Neural cell (in vitro differentiated cells): ENCODE measurements at regions not wholly inside any gene's neighbourhood (a gene's known extent, or its start where the extent isn't known, plus 50 kb on each side); places are given as distances from the start of the nearest gene placed in this dataset.

Experiments
- H2AFZ ChIP-seq: fragments of 200-600, 300-800 bp; sonication (generic), shearing (Covaris generic); 2 replicates; pipeline ENCODE4 v1.6.0; 2014; ENCODE audit warnings: low read depth, mild to moderate bottlenecking, antibody characterized with exemption, low read length, moderate library complexity
- H3F3A ChIP-seq: fragments of 200-600 bp; shearing (Covaris generic); 2 replicates; pipeline ENCODE4 v1.6.1; 2016; ENCODE audit warnings: mild to moderate bottlenecking, moderate library complexity, mixed read lengths, antibody characterized with exemption, low read length; ENCODE audit not compliant: insufficient read depth, poor library complexity, severe bottlenecking
- H3K27ac ChIP-seq: fragments of 200-600, 300-800 bp; sonication (generic), shearing (Covaris generic); 2 replicates; pipeline ENCODE4 v1.5.1; 2014; ENCODE audit warnings: mild to moderate bottlenecking, low read length, moderate library complexity
- H3K27me3 ChIP-seq: fragments of 300-800, 200-600 bp; sonication (generic), shearing (Covaris generic); 2 replicates; pipeline ENCODE4 v1.6.0; 2014; ENCODE audit warnings: mild to moderate bottlenecking, low read depth, low read length, moderate library complexity; ENCODE audit not compliant: insufficient read depth
- H3K36me3 ChIP-seq: fragments of 300-800, 200-600 bp; sonication (generic), shearing (Covaris generic); 2 replicates; pipeline ENCODE4 v1.5.1; 2014; ENCODE audit warnings: mild to moderate bottlenecking, antibody characterized with exemption, low read length, moderate library complexity; ENCODE audit not compliant: insufficient read depth
- H3K4me2 ChIP-seq: fragments of 300-800, 200-600 bp; sonication (generic), shearing (Covaris generic); 2 replicates; pipeline ENCODE4 v1.6.0; 2014; ENCODE audit warnings: mild to moderate bottlenecking, low read length
- H3K4me3 ChIP-seq: fragments of 300-800, 200-600 bp; sonication (generic), shearing (Covaris generic); 2 replicates; pipeline ENCODE4 v1.5.1; 2014; ENCODE audit warnings: mild to moderate bottlenecking, low read length, moderate library complexity
- H3K79me2 ChIP-seq: fragments of 200-600 bp; shearing (Covaris generic); replicated peaks from 2 replicates; pipeline ENCODE4 v1.6.0; 2014; ENCODE audit warnings: mild to moderate bottlenecking, low read length, moderate library complexity; ENCODE audit not compliant: insufficient read depth
- H3K9ac ChIP-seq: fragments of 300-800, 200-600 bp; sonication (generic), shearing (Covaris generic); 2 replicates; pipeline ENCODE4 v1.6.1; 2016; ENCODE audit warnings: mild to moderate bottlenecking, low read length, mixed read lengths
- H3K9me2 ChIP-seq: fragments of 200-600 bp; shearing (Covaris generic); 2 replicates; pipeline ENCODE4 v1.6.1; 2016; ENCODE audit warnings: mild to moderate bottlenecking, low read length, mixed read lengths; ENCODE audit not compliant: insufficient read depth
- H3K9me3 ChIP-seq: fragments of 200-600, 300-800 bp; sonication (generic), shearing (Covaris generic); 2 replicates; pipeline ENCODE4 v1.6.1; 2016; ENCODE audit warnings: mild to moderate bottlenecking, mixed run types, low read length, moderate library complexity, mixed read lengths
- H4K20me1 ChIP-seq: fragments of 200-600 bp; shearing (Covaris generic); 2 replicates; pipeline ENCODE4 v1.6.1; 2016; ENCODE audit warnings: mild to moderate bottlenecking, mixed run types; ENCODE audit not compliant: insufficient read depth
- EP300 ChIP-seq: fragments of 450-650 bp; conservative IDR thresholded peaks from 2 replicates; pipeline ENCODE4 v1.6.1; 2014; ENCODE audit warnings: antibody characterized with exemption, mild to moderate bottlenecking, moderate library complexity; ENCODE audit not compliant: poor library complexity, severe bottlenecking
- EZH2 ChIP-seq: fragments of 200-600, 300-800 bp; shearing (Covaris generic), sonication (generic); IDR thresholded peaks from 2 replicates; pipeline ENCODE4 v1.6.1; 2014; ENCODE audit warnings: antibody characterized with exemption, low read length, borderline replicate concordance, mild to moderate bottlenecking; ENCODE audit not compliant: insufficient read depth, poor library complexity, severe bottlenecking
- MXI1 ChIP-seq: fragments of 450-650 bp; conservative IDR thresholded peaks from 2 replicates; pipeline ENCODE4 v1.6.1; 2014; ENCODE audit warnings: antibody characterized with exemption, mild to moderate bottlenecking; ENCODE audit not compliant: poor library complexity, severe bottlenecking
- POLR2AphosphoS5 ChIP-seq: IDR thresholded peaks from 2 replicates; pipeline ENCODE4 v1.6.1; 2012
- RAD21 ChIP-seq: fragments of 450-650 bp; conservative IDR thresholded peaks from 2 replicates; pipeline ENCODE4 v1.6.1; 2014; ENCODE audit warnings: antibody characterized with exemption, mild to moderate bottlenecking, moderate library complexity
- SMC3 ChIP-seq: fragments of 450-650 bp; conservative IDR thresholded peaks from 2 replicates; pipeline ENCODE4 v1.6.1; 2014; ENCODE audit warnings: antibody characterized with exemption, mild to moderate bottlenecking, moderate library complexity; ENCODE audit not compliant: poor library complexity
- TAF1 ChIP-seq: IDR thresholded peaks from 2 replicates; pipeline ENCODE4 v1.6.1; 2012; ENCODE audit warnings: low read depth
- TF ChIP-seq, protein P1 (sequence below): fragments of 450-650 bp; IDR thresholded peaks from 2 replicates; pipeline ENCODE4 v1.5.1; 2014; ENCODE audit warnings: antibody characterized with exemption, mild to moderate bottlenecking, moderate library complexity; ENCODE audit not compliant: poor library complexity, severe bottlenecking
- TF ChIP-seq, protein P2 (sequence below): IDR thresholded peaks from 2 replicates; pipeline ENCODE4 v1.6.1; 2012; ENCODE audit warnings: borderline replicate concordance

DNA sequence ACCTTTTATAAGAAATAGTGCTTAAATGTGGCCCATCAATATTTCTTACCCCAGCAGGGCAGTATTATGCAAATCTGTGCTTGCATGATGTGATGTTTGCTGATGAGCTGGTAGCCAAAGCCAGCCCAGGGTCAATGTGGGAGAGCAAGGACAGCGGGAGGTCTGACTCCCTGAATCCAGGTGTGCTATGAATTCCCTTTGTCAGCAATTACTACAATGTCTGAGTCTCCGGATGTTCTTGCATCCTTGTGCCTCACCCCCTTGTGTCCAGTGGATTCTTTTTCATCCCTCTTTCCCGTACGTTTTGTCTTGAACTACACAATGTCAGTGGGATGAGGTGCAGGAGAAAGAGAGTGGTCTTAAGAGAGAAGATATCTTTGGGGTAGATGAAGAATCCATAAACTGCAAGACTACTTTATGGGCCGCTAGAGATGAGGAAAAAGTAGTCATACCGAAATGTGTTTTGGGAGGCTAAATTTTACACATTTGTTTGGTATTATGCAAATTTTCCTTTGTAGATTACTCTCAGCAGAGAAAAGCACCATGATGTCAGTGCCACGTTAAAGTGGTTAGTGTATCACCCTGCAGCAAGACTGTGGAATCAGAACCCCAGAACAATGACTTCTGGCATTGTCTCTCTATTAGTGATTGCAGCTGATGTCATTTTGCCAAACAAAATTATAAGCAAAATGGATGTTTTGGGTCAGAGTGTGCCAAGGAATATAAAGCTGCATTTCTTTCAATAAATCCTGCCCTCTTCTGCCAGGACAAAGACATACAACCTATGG is 53.5 kb upstream of the TSHZ3 start:
- H3K9me3 ChIP-seq: no peaks in the 10 kb centered on the region
- no peak overlapping the region for H3K4me2 ChIP-seq
- H3K9me2 ChIP-seq: no peaks in the 10 kb centered on the region
- no peaks in the 10 kb centered on the region for H3K36me3 ChIP-seq
- no peaks in the 10 kb centered on the region for H4K20me1 ChIP-seq
- no peak overlapping the region for H3K4me3 ChIP-seq
- H3K27me3 ChIP-seq: no peaks in the 10 kb centered on the region
- TF ChIP-seq, protein P1, sequence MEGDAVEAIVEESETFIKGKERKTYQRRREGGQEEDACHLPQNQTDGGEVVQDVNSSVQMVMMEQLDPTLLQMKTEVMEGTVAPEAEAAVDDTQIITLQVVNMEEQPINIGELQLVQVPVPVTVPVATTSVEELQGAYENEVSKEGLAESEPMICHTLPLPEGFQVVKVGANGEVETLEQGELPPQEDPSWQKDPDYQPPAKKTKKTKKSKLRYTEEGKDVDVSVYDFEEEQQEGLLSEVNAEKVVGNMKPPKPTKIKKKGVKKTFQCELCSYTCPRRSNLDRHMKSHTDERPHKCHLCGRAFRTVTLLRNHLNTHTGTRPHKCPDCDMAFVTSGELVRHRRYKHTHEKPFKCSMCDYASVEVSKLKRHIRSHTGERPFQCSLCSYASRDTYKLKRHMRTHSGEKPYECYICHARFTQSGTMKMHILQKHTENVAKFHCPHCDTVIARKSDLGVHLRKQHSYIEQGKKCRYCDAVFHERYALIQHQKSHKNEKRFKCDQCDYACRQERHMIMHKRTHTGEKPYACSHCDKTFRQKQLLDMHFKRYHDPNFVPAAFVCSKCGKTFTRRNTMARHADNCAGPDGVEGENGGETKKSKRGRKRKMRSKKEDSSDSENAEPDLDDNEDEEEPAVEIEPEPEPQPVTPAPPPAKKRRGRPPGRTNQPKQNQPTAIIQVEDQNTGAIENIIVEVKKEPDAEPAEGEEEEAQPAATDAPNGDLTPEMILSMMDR: peak; percentile 17
- no peak for TF ChIP-seq POLR2AphosphoS5
- TF ChIP-seq SMC3: peak; percentile 12
- H3F3A ChIP-seq: no peaks in the 10 kb centered on the region
- H3K27ac ChIP-seq: no peak overlapping the region
- H2AFZ ChIP-seq: no peak overlapping the region
- H3K9ac ChIP-seq: no peak overlapping the region
- no peaks in the 10 kb centered on the region for H3K79me2 ChIP-seq

DNA sequence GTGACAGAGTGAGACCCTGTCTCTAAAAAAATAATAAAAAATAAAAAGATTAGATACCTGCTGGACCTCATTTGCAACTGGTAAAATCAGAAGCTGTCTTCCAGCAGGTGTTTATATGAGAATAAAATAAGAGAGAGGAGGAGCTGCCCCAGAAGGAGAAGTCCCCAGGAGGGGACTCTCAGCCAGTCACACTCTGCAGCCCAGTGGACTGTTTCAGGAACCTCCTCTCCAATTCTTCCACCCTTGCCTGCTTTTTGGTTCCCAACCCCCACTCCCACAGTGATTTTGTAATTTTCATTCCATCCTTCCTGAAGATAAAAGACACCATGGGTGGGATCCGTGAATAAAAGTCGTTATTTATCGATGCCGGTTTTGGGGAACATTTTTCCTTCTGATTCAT is 56.9 kb upstream of the TSHZ3 start:
- Histone ChIP-seq H3F3A (no peaks in the 10 kb centered on the region), H2AFZ (no peak overlapping the region), H3K4me3 (no peak overlapping the region), H3K27ac (no peak overlapping the region), H3K4me2 (no peak overlapping the region), H3K79me2 (no peaks in the 10 kb centered on the region), H3K36me3 (no peaks in the 10 kb centered on the region), H3K9me2 (no peaks in the 10 kb centered on the region), H3K9ac (no peak overlapping the region), H3K27me3 (no peaks in the 10 kb centered on the region), H3K9me3 (no peaks in the 10 kb centered on the region), H4K20me1 (no peaks in the 10 kb centered on the region)
- TF ChIP-seq, protein P1: no peak
- TF ChIP-seq RAD21: no peak
- TF ChIP-seq EP300: no peak
- no peak for TF ChIP-seq MXI1
- TF ChIP-seq POLR2AphosphoS5: no peak
- no peak for TF ChIP-seq SMC3
- TF ChIP-seq, protein P2, sequence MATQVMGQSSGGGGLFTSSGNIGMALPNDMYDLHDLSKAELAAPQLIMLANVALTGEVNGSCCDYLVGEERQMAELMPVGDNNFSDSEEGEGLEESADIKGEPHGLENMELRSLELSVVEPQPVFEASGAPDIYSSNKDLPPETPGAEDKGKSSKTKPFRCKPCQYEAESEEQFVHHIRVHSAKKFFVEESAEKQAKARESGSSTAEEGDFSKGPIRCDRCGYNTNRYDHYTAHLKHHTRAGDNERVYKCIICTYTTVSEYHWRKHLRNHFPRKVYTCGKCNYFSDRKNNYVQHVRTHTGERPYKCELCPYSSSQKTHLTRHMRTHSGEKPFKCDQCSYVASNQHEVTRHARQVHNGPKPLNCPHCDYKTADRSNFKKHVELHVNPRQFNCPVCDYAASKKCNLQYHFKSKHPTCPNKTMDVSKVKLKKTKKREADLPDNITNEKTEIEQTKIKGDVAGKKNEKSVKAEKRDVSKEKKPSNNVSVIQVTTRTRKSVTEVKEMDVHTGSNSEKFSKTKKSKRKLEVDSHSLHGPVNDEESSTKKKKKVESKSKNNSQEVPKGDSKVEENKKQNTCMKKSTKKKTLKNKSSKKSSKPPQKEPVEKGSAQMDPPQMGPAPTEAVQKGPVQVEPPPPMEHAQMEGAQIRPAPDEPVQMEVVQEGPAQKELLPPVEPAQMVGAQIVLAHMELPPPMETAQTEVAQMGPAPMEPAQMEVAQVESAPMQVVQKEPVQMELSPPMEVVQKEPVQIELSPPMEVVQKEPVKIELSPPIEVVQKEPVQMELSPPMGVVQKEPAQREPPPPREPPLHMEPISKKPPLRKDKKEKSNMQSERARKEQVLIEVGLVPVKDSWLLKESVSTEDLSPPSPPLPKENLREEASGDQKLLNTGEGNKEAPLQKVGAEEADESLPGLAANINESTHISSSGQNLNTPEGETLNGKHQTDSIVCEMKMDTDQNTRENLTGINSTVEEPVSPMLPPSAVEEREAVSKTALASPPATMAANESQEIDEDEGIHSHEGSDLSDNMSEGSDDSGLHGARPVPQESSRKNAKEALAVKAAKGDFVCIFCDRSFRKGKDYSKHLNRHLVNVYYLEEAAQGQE: no peak
- no peak for TF ChIP-seq TAF1
- no peak for TF ChIP-seq EZH2
